Epithelial cell of proximal tubule (primary cell): ENCODE measurements at regions not wholly inside any gene's neighbourhood (a gene's known extent, or its start where the extent isn't known, plus 50 kb on each side); places are given as distances from the start of the nearest gene placed in this dataset.

Source experiments
- DNase-seq: peaks from one replicate; pipeline ENCODE4 v3.0.0-alpha.2; 2011; ENCODE audit warnings: low read depth
- H3K4me3 ChIP-seq: 2 replicates; pipeline ENCODE4 v1.5.1; 2011; ENCODE audit warnings: low read depth, mild to moderate bottlenecking, low read length
- CTCF ChIP-seq: conservative IDR thresholded peaks from 2 replicates; pipeline ENCODE4 v1.5.1; 2012; ENCODE audit warnings: low read depth, mild to moderate bottlenecking, low read length

GRCh38 chr14:101033446-101034165 lies 130.1 kb upstream of the RTL1 start:
- TF ChIP-seq CTCF = no peak
- no peak overlapping the region for H3K4me3 ChIP-seq
- DNase-seq = no peak

GRCh38 chr14:101034986-101035385 lies 131.5 kb upstream of the RTL1 start:
- DNase-seq = no peak
- H3K4me3 ChIP-seq = no peak overlapping the region
- TF ChIP-seq CTCF = no peak

GRCh38 chr14:101035466-101036225 lies 132.1 kb upstream of the RTL1 start:
- H3K4me3 ChIP-seq = no peak overlapping the region
- no peak for DNase-seq
- no peak for TF ChIP-seq CTCF

GRCh38 chr14:101037021-101037817 lies 133.7 kb upstream of the RTL1 start:
- no peak overlapping the region for H3K4me3 ChIP-seq
- DNase-seq = no peak
- TF ChIP-seq CTCF = no peak

- no peak for TF ChIP-seq CTCF
- H3K4me3 ChIP-seq = no peak overlapping the region
- no peak for DNase-seq
Observed at GRCh38 chr14:101039031-101039754, 135.7 kb upstream of the RTL1 start.

GRCh38 chr14:101039755-101040138 lies 136.2 kb upstream of the RTL1 start:
- no peak for TF ChIP-seq CTCF
- H3K4me3 ChIP-seq = no peak overlapping the region
- DNase-seq = no peak
